ENCODE measurements at regions not wholly inside any gene's neighbourhood (a gene's known extent, or its start where the extent isn't known, plus 50 kb on each side); places are given as distances from the start of the nearest gene placed in this dataset.

GRCh38 chr11:130997278-130997677 lies 81.0 kb upstream of the SNX19 start:
- TF ChIP-seq CTCF (IDR thresholded peaks at IDR 0.05; ENCODE audit: unreplicated experiment) = no peak
- no peaks in the 10 kb centered on the region for H3K36me3 Mint-ChIP-seq (ENCODE audit: insufficient read depth)
- H3K4me1 Mint-ChIP-seq (ENCODE audit: low read depth) = peaks cover 13% of the 10 kb centered on the region
- no peak for DNase-seq (ENCODE audit: low spot score, unreplicated experiment)
- H3K27me3 Mint-ChIP-seq = peaks cover 26% of the 10 kb centered on the region
- H3K9me3 Mint-ChIP-seq (ENCODE audit: low read depth) = peaks cover 2% of the 10 kb centered on the region
- no peak overlapping the region for H3K27ac Mint-ChIP-seq
- no peak overlapping the region for H3K4me3 Mint-ChIP-seq (ENCODE audit: low read depth)

- Mint-ChIP-seq H3K4me3 (ENCODE audit: low read depth) (no peak overlapping the region), H3K9me3 (ENCODE audit: low read depth) (peaks cover 2% of the 10 kb centered on the region), H3K27ac (peak overlapping the region; percentile 59), H3K27me3 (peaks cover 18% of the 10 kb centered on the region), H3K36me3 (ENCODE audit: insufficient read depth) (no peaks in the 10 kb centered on the region), H3K4me1 (ENCODE audit: low read depth) (peaks cover 13% of the 10 kb centered on the region)
- no peak for TF ChIP-seq CTCF (IDR thresholded peaks at IDR 0.05; ENCODE audit: unreplicated experiment)
- DNase-seq (ENCODE audit: low spot score, unreplicated experiment) = no peak
Observed at GRCh38 chr11:130999086-130999485, 82.8 kb upstream of the SNX19 start.

- no peaks in the 10 kb centered on the region for H3K36me3 Mint-ChIP-seq (ENCODE audit: insufficient read depth)
- H3K9me3 Mint-ChIP-seq (ENCODE audit: low read depth) = peaks cover 2% of the 10 kb centered on the region
- H3K4me3 Mint-ChIP-seq (ENCODE audit: low read depth) = no peak overlapping the region
- H3K27ac Mint-ChIP-seq = no peak overlapping the region
- H3K27me3 Mint-ChIP-seq = peaks cover 10% of the 10 kb centered on the region
- TF ChIP-seq CTCF (IDR thresholded peaks at IDR 0.05; ENCODE audit: unreplicated experiment) = no peak
- no peak for DNase-seq (ENCODE audit: low spot score, unreplicated experiment)
- peaks cover 13% of the 10 kb centered on the region for H3K4me1 Mint-ChIP-seq (ENCODE audit: low read depth)
Observed at GRCh38 chr11:130999992-131000770, 83.9 kb upstream of the SNX19 start.

GRCh38 chr11:131002145-131002544 lies 85.9 kb upstream of the SNX19 start:
- Mint-ChIP-seq H3K27me3 (peaks cover 8% of the 10 kb centered on the region), H3K4me3 (ENCODE audit: low read depth) (no peak overlapping the region), H3K36me3 (ENCODE audit: insufficient read depth) (no peaks in the 10 kb centered on the region), H3K27ac (no peak overlapping the region), H3K4me1 (ENCODE audit: low read depth) (peaks cover 13% of the 10 kb centered on the region), H3K9me3 (ENCODE audit: low read depth) (peaks cover 2% of the 10 kb centered on the region)
- no peak for TF ChIP-seq CTCF (IDR thresholded peaks at IDR 0.05; ENCODE audit: unreplicated experiment)
- DNase-seq (ENCODE audit: low spot score, unreplicated experiment) = no peak

GRCh38 chr11:131005829-131006228 lies 89.5 kb upstream of the SNX19 start:
- Mint-ChIP-seq H3K9me3 (ENCODE audit: low read depth) (peaks cover 7% of the 10 kb centered on the region), H3K36me3 (ENCODE audit: insufficient read depth) (peaks cover 1% of the 10 kb centered on the region), H3K4me3 (ENCODE audit: low read depth) (no peak overlapping the region), H3K4me1 (ENCODE audit: low read depth) (peaks cover under 1% of the 10 kb centered on the region), H3K27ac (no peak overlapping the region), H3K27me3 (peaks cover 18% of the 10 kb centered on the region)
- no peak for DNase-seq (ENCODE audit: low spot score, unreplicated experiment)
- no peak for TF ChIP-seq CTCF (IDR thresholded peaks at IDR 0.05; ENCODE audit: unreplicated experiment)

All from progenitor cell of endocrine pancreas (in vitro differentiated cells).